PFSK-1 (cell line): ENCODE measurements at regions not wholly inside any gene's neighbourhood (a gene's known extent, or its start where the extent isn't known, plus 50 kb on each side); places are given as distances from the start of the nearest gene placed in this dataset.

Source experiments
- FOXP2 ChIP-seq: optimal IDR thresholded peaks from 2 replicates; pipeline ENCODE3; 2011; ENCODE audit warnings: borderline replicate concordance, control low read depth, inconsistent platforms; ENCODE audit not compliant: insufficient read depth; ENCODE audit errors: extremely low read length, extremely low read depth
- POLR2AphosphoS5 ChIP-seq: IDR thresholded peaks from 2 replicates; pipeline ENCODE4 v1.6.1; 2012; ENCODE audit warnings: low read depth, mild to moderate bottlenecking, control low read depth, low read length, moderate library complexity
- REST ChIP-seq, 2 experiments: IDR thresholded peaks; 2 replicates each; pipeline versions ENCODE4 v1.6.1 to v1.8.0; 2011 to 2012; ENCODE audit warnings: low read depth in 2 of 2, low read length in 2 of 2, control low read depth in 1 of 2, inconsistent platforms in 1 of 2, mild to moderate bottlenecking in 1 of 2, moderate library complexity in 1 of 2; ENCODE audit not compliant: insufficient read depth in 1 of 2
- TAF1 ChIP-seq: IDR thresholded peaks from 2 replicates; pipeline ENCODE4 v1.6.1; 2012; ENCODE audit warnings: low read length, control low read depth, borderline replicate concordance; ENCODE audit not compliant: insufficient read depth

GRCh38 chr2:65495251-65495877 is 63.0 kb upstream of the SPRED2 start:
- no peak for TF ChIP-seq FOXP2
- no peak for TF ChIP-seq POLR2AphosphoS5
- TF ChIP-seq REST (IDR thresholded peaks at IDR 0.05; ENCODE audit: insufficient read depth in 1 of 2, low read depth in 2 of 2, low read length in 2 of 2), result no peak
- TF ChIP-seq TAF1, result no peak
